HG02981 (cell line): ENCODE measurements at regions not wholly inside any gene's neighbourhood (a gene's known extent, or its start where the extent isn't known, plus 50 kb on each side); places are given as distances from the start of the nearest gene placed in this dataset.
A peak's percentile ranks its signal among the peaks of the same experiment; 100 is the strongest.
"Not testable (repeated sequence)": the region's sequence is repeated elsewhere in the genome, so short reads cannot be mapped to it uniquely, and the experiment has no call there.

ENCODE experiments used
- ATAC-seq: cut with Tn5 transposase; IDR thresholded peaks from one replicate; pipeline ENCODE4 v1.9.1; 2021; ENCODE audit warnings: mild to moderate bottlenecking, moderate library complexity; ENCODE audit not compliant: unreplicated experiment

DNA sequence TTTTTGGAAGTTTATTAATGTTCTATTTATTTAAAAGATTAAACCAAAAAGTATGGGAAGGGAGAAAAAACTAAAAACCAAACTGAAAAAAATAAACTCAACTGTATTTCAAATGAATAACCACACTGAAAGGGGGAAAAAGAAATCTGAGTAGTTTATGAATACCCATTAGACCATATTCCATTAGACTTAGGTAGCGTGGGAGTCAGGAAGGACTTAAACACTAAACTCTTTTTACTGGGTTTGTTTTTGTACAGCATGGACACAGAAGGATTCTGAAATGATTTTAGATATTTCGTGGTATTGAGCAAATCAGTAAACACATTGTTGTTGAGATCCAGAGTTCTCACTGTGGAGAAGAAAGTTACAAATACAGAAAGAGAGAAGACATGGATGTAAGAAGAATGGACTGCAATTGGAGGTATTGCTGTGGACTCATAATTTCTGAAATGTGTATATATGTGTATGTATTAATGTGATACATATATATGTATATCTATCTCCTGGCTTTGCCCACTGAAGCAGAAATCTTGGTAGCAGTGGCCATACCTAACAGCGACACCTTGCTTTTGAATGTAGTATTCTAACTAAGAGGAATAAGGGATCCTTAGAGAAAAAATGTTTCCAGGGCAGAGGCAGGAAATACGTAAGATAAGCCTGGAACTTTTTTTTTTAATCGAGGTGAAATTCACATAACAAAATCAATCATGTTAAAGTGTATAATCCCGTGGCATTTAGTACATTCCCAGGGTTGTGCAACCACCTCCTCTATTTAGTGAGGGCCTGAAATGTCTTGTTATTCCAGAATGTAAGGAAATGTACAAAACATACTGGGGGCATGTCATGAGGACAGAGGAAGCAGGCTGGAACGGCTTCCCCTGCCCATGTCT lies 228.8 kb downstream of the SMARCA2 start:
- ATAC-seq = no peak

DNA sequence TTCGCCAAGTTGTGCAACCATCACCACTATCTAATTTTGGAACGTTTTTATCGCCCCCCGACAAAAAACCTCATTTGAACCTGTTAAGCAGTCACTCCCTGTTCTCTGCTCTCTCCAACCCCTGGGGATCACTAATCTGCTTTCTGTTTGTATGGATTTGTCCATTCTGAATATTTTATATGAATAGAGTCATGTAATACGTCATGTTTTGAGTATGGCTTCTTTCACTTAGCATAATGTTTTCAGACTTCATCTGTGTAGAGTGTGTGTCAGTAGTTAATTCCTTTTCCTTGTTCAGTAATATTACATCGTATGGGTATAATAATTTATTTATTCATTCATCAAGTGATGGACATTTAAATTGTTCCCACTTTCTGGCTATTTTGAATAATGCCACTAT lies 232.2 kb downstream of the SMARCA2 start:
- no peak for ATAC-seq

DNA sequence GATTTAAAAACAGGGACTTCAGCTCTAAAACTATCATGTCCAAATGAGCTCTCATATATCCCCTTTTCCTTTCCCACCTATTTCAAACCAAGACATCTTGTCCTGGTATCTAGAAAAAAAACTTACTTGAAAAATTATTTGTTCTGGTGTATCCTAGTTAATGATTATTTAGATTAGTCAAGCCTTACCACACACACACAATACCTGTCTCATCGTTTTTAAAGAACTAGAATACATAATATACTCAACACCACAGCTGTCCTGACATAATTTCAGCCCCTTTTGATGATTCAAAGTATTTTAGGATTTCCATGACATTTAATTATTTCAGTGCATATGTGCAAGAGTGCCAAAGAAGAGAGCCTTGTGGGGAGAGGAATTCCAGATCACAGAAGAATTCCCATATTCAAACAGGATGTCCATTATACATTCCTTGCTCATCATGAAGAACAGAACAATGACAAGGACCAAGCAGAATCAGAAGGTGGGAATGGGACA lies 233.7 kb downstream of the SMARCA2 start:
- ATAC-seq = no peak

DNA sequence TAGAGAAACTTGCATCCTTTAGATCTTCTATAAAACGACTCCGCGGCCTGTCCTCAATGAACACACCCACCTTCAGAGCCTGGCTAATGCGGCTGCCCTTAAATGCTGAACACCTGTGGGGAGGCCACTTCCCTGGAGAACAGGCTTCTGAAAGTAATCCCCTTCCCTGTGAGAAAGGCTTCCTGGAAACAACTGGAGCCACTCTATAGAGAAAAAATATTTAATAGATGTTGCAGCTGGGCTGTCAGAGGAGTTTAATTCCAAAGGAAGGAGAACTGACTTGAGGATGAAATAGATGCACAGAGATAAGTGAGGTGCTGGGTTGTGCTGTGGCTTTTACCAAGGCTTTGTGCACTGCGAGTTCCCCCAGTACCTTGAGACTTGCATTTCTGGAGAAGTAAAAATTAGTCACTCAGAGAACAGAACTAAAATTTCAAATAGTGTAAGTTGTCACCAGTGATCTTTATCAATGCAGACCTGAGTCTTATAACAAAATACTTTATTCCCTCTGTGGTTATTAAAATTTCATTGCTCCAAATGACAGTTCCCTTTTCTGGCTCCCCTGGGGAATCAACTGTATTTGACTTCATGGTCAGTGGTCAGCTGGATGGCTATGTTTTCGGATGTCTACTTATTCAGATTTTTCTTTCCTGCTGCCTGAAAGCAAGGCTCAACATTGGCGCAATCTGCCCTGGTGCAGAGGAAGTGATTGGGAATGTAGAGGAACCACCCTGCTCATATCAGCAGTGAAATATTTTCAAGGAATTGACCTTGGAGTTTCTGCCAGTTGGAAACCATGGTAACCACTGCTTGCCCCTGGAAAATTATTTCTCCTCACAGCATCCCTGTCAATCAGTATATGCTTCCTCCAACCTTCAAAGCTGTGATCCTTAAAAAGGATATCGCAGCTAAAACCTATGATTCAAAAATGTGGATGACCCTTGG lies 238.8 kb downstream of the SMARCA2 start:
- no peak for ATAC-seq

DNA sequence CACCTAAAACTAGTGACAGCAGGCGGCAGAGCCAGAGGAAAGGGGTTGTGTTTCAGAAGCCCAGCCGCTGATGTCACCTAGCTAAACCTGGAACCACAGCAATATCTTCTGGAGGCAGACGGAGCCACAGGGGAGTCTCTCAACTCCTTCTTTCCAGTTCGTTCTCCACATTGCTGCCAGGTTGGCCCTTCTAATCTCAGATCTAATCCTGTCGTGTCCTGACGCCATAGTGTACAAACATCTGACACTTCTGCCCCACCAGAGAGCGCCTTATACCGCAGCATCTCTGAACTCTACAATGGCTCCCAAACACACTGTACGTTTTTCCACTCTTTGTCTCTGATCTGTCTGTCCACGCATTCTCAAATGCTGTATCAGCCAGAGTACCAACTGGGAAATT lies 240.0 kb downstream of the SMARCA2 start:
- ATAC-seq = no peak

DNA sequence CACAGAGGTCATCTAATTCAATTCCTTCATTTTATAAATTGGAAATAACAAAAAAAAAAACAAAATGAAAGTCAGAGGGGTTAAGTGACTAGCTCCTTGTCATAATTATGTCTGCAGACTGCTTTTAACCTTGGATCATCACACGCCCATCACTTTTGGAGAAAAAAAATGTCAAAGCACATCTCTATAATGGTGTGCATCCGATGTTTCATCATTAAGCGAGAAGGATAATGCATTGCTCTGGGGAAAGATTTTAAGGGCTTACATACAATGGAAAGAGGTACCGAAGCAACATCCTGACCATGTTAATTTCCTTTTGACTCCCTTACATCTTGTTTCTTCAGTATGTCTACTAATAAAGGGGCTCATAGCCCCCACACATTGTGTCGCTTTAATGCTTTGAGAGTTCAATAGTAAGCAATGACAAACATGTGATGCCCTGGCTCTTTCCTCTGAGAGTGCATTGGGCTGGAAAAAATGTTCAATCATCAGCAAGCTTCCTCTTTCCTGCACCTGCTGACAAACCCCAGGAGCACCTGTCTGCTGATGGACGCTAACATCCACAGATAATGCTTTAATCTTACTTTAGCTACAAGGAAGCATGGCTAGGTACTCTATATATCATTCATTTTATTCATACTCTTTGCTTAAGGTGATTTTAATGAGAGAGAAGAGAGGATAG lies 242.2 kb downstream of the SMARCA2 start:
- ATAC-seq = no peak

DNA sequence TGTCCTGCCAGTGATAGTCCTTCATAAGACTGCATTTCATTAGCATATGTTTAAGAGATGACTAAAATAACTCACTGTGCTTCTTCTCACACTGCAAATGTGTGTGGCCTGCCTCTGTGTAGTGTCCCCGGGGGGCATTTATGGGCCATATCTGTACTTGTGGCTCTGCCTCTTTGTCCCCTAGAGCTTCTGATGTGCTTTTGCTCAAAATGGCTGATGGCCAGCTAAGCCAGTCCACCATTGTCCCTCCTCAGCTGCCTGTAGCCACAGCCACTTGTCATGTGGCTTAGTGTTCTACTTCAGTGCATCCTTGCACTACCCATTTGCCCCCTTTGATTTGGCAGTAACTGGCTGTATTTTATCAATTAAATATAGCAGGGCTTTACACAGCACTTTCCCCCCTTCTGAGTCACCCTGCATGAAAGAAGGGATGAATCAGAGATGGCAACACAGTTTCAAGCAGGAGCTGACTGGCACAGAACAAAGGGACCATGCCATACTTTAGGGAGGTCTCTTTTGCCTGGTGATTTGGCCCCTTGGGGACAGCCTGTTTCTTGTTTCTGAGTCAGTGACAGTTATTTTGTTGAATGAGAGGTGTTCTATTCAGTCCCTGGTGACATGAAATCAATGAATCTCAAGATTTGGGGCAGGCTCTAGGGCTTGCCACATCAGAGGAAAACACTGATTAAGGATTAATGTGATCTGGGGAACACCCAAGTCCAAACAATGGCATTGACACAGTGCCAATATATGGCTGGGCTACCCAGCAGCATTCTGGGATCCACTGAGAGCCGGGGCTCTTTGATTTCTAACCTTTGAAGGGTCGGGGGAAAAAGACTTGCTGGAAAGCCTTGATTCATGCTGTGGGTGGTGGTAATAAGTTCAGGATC lies 245.5 kb downstream of the SMARCA2 start:
- ATAC-seq = no peak

DNA sequence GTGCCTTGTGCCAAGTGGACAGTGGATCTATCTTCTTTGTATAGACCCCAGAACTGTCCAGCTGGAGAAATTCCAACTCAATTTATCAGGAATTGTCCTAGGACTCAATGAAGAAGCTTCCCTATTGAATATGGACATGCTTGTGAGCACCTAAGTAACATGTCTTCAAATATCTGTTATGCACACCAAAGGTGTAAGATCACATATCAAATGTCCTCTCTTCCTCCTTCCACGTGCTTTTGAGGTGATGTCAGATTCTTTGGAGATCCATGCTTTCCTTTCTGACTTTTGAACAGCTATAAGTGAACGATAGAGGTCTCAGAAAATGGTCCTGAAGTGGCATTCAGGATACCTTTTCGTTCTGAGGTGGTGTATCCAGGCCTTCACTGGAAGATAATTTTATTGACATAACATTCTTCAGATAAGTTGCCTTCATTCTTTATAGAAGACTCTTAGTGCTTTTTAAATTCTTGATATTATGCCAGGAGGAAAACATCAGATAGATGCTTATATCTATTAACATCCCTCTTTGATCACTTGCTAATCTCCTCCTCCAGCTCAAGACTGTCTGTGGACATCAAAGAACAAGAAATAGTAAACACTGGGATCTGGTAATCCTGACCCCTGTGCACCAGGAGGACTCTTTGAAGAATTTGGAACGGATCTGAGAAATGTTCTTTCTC lies 246.4 kb downstream of the SMARCA2 start:
- no peak for ATAC-seq

DNA sequence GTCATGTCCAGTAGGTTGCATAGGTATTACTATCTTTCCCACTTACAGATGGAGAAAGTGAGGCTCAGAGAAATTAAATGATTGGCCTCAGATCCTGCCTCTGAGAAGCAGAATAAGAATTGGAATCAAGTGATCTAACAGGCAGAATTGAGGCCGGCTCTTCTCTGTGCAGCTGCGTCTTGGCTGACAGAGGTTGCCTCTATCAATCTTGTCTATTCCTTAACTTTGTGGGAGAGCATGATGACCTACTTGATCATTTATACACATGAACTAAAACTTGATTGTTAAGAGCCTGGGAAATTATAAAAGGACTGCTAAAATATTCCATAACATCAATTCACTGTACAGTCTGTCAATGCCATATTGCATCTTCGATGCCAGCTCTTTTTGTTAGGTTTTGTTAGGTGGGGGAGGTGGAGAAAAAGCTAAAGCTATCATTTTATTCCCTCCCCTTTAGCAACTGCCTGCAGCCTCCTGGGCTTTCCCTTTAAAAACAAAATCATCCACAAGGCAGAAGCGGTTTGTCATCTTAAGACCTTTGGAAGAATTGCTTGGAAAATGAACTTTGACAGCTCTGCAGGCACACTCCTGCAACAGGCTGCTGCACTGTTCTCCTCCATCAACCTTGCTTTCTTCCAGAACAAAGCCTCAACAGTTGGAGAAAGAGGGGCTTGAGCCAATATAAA lies 247.4 kb downstream of the SMARCA2 start:
- no peak for ATAC-seq

DNA sequence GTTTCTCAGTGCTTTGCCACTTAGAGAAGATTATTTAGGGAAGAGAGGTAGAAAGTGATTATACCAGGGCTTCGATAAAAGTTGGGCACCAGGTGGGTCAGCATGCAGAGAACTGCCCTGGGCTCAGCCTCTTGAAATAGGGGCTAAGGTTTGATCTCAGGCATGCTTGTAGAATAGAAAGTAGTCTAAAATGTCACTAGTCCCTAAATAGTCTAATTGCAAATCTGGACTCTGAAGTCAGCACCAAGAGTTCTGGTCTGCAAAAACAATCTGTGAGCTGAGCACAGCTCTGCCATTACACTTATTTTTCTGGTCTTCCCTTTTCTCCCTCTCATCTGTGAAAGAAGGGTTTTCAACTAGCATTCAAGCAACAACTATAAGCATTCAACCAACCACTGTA lies 248.0 kb downstream of the SMARCA2 start:
- ATAC-seq = no peak

DNA sequence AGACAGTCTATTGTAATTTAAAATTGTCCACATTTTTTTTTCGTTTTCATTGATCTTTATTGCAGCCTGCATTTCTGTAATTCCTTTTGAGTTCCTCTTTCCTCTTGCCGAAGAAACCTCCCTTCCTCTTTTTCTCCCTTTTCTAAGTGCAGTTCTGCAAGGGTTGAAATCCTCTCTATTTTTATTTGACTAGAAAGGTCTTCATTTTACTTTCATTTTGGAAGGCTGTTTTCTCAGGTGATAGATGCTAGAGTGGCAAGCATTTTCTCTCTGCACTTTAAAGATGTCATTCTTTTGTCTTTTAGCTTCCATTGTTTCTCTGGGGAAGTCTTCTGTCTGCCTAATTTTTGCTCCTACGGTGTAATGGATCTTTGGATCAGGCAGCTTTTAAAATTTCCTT lies 248.5 kb downstream of the SMARCA2 start:
- no peak for ATAC-seq

DNA sequence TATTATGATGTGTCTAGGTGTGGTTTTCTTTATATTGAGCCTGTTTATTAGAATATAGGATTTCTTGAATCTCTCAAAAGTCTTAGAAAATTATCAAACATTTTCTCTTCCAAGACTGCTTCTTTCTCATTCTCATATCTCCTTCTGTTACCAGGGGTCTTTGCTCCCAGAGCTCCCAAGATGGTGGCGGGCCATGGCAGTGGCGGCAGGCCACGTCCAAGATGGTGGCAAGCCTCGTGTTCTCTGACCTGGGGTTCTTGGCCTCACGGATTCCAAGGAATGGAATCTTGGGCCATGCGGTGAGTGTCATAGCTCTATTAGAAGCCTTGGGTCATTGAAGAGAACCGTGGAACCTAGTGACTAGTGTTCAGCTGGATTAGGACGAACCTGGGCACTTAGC lies 248.9 kb downstream of the SMARCA2 start:
- ATAC-seq = no peak

DNA sequence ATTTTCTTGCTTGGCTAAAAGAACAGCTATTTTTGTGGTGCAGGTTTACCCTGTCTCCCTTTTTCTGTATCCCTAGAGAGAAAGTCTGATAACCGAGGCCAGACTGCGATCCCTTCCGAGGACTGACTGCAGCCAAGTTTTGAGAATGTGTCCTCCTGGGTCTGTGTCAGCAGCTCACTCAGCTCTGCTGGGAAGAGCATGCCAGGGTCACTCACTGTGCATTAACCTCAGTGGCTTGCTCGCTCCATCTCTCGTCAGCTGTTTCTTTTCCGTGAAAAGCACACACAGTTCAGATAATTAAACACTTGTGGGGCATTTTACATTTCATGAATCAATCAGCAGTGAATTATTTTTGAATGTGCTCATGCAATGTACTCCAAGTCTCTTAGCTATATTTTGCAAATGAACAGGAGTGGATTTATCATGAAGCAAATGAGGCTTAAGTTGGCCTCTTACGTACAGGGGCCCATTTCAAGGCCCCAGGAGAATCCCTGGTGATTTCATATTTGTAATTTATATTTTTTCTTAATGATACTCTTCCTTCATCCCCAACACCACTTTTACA lies 252.1 kb downstream of the SMARCA2 start:
- no peak for ATAC-seq

DNA sequence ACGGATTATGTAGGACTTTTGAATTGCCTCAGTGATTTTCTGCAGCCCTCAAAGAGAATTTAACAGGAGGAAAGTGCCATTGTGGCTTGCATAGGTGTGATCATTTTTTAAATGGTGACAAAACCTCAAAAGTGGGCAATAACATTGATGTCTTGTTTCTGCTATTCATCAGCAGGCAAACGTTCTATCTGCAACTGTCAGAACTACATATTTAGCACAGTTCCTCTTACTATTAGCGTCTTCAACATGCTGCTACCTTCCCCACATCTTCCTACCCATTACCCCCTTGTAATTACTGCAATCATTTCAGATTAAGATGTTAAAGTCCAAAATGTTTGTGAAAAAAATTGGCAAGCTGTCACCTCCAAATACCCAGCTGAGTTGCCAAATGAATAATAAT lies 254.6 kb downstream of the SMARCA2 start:
- ATAC-seq = no peak

DNA sequence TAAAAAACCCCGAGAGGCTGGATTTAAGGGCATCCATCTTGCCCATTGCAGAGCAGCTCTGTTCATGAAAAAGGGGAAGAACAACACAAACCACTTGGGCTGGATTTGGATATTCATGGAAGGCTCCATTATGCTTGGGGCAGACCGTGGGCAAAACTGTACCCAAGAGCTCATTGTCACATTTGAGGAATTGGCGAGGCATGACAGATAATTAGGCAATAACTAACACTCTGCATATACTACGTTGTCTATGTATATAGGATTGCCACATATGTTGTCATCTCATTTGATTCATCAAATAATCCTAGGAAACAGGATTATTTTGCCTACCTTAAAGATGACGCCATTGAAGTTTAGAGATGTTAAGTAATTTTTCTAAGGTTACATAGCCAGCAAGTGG lies 255.4 kb downstream of the SMARCA2 start:
- no peak for ATAC-seq

DNA sequence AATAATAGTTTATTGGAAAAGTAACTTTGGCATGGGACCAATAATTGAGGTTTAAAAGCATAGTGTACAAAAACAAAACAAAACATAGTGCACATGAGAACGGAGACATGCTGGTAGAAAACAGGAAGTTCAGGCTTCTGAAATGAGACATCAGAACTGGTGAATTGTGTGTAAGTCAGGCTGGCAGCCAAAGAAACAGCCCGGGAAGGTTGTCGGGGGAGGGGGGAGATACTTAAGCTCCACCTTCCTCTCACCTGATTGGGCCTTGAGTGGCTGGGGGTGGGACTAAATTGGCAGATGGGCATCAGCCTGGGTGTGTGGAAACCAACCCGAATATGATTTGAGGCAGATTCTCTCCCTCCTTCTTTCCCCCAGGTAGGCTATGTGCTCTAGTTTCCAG lies 256.3 kb downstream of the SMARCA2 start:
- ATAC-seq = peak; percentile 83

DNA sequence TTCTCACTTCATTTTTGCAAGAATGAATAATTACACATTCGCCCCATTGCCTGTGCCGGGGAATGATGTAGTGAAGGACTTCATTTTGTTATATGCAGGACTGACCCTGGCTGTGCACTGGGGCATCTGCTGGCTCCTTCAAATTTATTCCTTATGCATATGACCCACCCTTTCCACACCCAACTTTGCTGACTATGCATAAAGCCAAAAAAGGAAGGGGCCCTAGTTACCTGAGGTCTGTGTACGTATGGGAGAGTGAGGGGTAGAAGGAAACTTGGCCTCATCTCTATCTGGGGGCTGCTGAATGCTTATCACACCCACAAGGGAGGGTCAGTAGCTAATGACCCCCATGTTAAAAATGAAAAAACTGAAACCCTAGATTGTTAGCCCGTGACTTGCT lies 259.6 kb downstream of the SMARCA2 start:
- no peak for ATAC-seq

DNA sequence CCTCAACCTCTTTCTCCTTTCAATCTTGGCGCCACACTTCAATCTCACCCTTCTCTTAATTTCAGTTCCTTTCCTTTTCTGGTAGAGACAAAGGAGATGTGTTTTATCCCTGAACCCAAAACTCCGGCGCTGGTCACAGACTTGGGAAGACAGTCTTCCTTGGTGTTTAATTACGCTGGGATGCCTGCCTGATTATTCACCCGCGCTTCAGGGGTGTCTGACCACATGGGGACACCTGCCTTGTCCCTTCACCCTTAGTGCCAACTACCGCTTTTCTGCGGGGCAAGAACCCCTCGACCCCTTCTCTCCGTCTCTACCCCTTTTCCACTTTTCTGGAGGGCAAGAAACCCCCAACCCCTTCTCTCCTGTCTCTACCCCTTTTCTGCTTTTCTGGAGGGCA lies 261.1 kb downstream of the SMARCA2 start:
- ATAC-seq = no peak

DNA sequence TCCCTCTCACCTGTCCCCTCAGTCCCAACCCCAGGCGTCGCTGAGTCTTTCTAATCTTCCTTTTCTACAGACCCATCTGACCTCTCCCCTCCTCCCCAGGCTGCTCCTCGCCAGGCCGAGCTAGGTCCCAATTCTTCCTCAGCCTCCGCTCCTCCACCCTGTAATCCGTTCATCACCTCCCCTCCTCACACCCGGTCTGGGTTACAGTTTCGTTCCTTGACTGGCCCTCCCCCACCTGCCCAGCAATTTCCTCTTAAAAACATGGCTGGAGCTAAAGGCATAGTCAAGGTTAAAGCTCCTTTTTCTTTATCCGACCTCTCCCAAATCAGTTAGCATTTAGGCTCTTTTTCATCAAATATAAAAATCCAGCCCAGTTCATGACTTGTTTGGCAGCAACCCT lies 262.0 kb downstream of the SMARCA2 start:
- ATAC-seq = not testable (repeated sequence)
